ENCODE measurements at regions not wholly inside any gene's neighbourhood (a gene's known extent, or its start where the extent isn't known, plus 50 kb on each side); places are given as distances from the start of the nearest gene placed in this dataset.

DNA sequence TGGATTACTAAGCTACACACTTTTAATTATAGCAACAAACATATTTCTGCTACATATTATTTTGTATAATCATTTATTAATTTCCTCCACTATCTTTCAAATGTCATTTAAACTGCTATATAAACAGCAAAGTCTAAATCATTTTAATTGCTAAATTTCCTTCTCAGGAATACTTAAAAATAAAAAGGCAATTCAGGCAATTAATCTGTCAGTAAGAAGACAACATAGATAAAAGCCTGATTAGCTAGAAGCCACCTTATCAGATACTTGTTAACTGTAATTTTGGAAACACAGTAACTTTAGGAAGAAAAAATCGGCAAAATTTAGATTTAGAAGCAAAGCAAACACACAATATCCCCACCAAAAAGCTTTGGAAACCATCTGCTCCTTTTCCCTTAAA, 188.2 kb upstream of the ZNF804A start:
- CTCF ChIA-PET: no interaction called here
- Mint-ChIP-seq H3K27me3 (no peaks in the 10 kb centered on the region), H3K4me1 (ENCODE audit: low read depth) (no peaks in the 10 kb centered on the region), H3K9me3 (peaks cover 7% of the 10 kb centered on the region), H3K36me3 (ENCODE audit: low read depth) (no peaks in the 10 kb centered on the region), H3K27ac (no peak overlapping the region), H3K4me3 (no peak overlapping the region)
- no peaks in the 10 kb centered on the region for H3K4me1 ChIP-seq (ENCODE audit: insufficient read depth, low read length)
- TF ChIP-seq, protein P1, sequence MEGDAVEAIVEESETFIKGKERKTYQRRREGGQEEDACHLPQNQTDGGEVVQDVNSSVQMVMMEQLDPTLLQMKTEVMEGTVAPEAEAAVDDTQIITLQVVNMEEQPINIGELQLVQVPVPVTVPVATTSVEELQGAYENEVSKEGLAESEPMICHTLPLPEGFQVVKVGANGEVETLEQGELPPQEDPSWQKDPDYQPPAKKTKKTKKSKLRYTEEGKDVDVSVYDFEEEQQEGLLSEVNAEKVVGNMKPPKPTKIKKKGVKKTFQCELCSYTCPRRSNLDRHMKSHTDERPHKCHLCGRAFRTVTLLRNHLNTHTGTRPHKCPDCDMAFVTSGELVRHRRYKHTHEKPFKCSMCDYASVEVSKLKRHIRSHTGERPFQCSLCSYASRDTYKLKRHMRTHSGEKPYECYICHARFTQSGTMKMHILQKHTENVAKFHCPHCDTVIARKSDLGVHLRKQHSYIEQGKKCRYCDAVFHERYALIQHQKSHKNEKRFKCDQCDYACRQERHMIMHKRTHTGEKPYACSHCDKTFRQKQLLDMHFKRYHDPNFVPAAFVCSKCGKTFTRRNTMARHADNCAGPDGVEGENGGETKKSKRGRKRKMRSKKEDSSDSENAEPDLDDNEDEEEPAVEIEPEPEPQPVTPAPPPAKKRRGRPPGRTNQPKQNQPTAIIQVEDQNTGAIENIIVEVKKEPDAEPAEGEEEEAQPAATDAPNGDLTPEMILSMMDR (IDR thresholded peaks at IDR 0.05): no peak
- DNase-seq: no peak
- intact Hi-C loops (cut with DNase I, micrococcal nuclease): no loop called here
- no peak overlapping the region for H3K4me3 ChIP-seq (ENCODE audit: low read length)
- H3K27ac ChIP-seq (ENCODE audit: low read depth in 1 of 2, low read length in 2 of 2): no peak overlapping the region
- H3K27me3 ChIP-seq (ENCODE audit: control insufficient read depth in 1 of 2, insufficient read depth in 2 of 2, low read length in 2 of 2): no peaks in the 10 kb centered on the region
- POLR2A ChIA-PET: no interaction called here
- H3K36me3 ChIP-seq (ENCODE audit: insufficient read depth, low read length): no peaks in the 10 kb centered on the region
- ATAC-seq (ENCODE audit: poor library complexity): no peak
- peaks cover 0 to 4% of the 10 kb centered on the region in 2 experiments for H3K9me3 ChIP-seq (ENCODE audit: control insufficient read depth in 1 of 2, insufficient read depth in 1 of 2, low read length in 2 of 2)

DNA sequence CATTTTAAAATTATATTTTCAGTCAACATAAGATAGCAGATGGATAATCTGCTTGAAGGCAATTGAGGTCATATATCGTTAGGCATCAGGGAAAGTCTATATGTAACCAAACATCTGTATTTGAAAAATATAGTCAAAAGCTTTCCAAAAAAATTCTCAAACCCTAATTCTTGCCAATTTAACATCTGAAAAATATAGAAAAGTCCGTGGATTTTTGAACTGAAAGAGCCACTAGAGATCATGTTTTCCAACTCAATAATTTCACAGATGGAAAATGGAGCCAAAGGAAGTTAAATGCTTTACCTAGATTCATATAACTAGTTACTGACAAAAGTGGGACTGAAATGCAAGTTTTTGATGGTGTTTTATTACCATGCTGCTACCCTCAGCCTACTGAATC, 185.1 kb upstream of the ZNF804A start:
- intact Hi-C loops (cut with DNase I, micrococcal nuclease): no loop called here
- no peak overlapping the region for H3K27ac ChIP-seq (ENCODE audit: low read depth in 1 of 2, low read length in 2 of 2)
- Mint-ChIP-seq H3K4me3 (no peak overlapping the region), H3K9me3 (peaks cover 3% of the 10 kb centered on the region), H3K27ac (no peak overlapping the region), H3K27me3 (no peaks in the 10 kb centered on the region), H3K36me3 (ENCODE audit: low read depth) (no peaks in the 10 kb centered on the region), H3K4me1 (ENCODE audit: low read depth) (no peaks in the 10 kb centered on the region)
- no peak for ATAC-seq (ENCODE audit: poor library complexity)
- no peak for DNase-seq
- TF ChIP-seq, protein P1 (IDR thresholded peaks at IDR 0.05): no peak
- ChIA-PET CTCF (no interaction called here), POLR2A (no interaction called here)
- H3K36me3 ChIP-seq (ENCODE audit: insufficient read depth, low read length): no peaks in the 10 kb centered on the region
- no peak overlapping the region for H3K4me3 ChIP-seq (ENCODE audit: low read length)
- H3K27me3 ChIP-seq (ENCODE audit: control insufficient read depth in 1 of 2, insufficient read depth in 2 of 2, low read length in 2 of 2): no peaks in the 10 kb centered on the region
- H3K9me3 ChIP-seq (ENCODE audit: control insufficient read depth in 1 of 2, insufficient read depth in 1 of 2, low read length in 2 of 2): no peaks in the 10 kb centered on the region
- H3K4me1 ChIP-seq (ENCODE audit: insufficient read depth, low read length): no peaks in the 10 kb centered on the region

DNA sequence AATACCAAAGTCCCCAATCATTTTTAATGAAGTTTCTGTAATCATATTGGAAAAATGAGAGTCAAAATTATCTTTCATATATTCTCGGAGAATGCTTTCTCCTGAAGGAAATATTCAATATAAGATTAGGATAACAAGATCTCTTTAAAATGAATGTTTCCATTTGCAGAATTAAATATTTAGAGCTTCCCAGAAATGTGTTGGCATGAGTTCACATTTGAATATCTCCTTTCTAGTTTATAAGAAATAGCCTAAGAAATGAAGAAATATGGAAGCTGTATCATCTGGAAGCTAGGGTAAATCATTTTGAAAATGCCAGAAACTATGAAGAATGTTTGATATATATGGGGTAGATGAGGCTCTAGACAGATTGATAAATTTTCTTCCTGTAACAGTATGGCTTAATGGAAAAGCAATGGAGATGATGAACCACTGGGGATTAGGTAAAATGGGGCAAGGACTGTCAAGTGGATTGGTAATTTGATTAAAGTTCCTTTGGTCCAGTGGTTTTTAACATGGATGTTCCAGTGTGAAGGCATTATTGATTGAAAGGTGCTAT, 184.6 kb upstream of the ZNF804A start:
- ATAC-seq (ENCODE audit: poor library complexity) (no peak), DNase-seq (no peak)
- intact Hi-C loops (cut with DNase I, micrococcal nuclease): no loop called here
- no peaks in the 10 kb centered on the region for H3K4me1 ChIP-seq (ENCODE audit: insufficient read depth, low read length)
- Mint-ChIP-seq H3K9me3 (peaks cover 3% of the 10 kb centered on the region), H3K27me3 (no peaks in the 10 kb centered on the region), H3K4me3 (no peak overlapping the region), H3K4me1 (ENCODE audit: low read depth) (no peaks in the 10 kb centered on the region), H3K36me3 (ENCODE audit: low read depth) (no peaks in the 10 kb centered on the region), H3K27ac (no peak overlapping the region)
- H3K36me3 ChIP-seq (ENCODE audit: insufficient read depth, low read length): no peaks in the 10 kb centered on the region
- no peaks in the 10 kb centered on the region for H3K9me3 ChIP-seq (ENCODE audit: control insufficient read depth in 1 of 2, insufficient read depth in 1 of 2, low read length in 2 of 2)
- H3K27me3 ChIP-seq (ENCODE audit: control insufficient read depth in 1 of 2, insufficient read depth in 2 of 2, low read length in 2 of 2): no peaks in the 10 kb centered on the region
- H3K4me3 ChIP-seq (ENCODE audit: low read length): no peak overlapping the region
- TF ChIP-seq, protein P1 (IDR thresholded peaks at IDR 0.05): no peak
- H3K27ac ChIP-seq (ENCODE audit: low read depth in 1 of 2, low read length in 2 of 2): no peak overlapping the region
- CTCF ChIA-PET: no interaction called here
- POLR2A ChIA-PET: no interaction called here
